ENCODE measurements at regions not wholly inside any gene's neighbourhood (a gene's known extent, or its start where the extent isn't known, plus 50 kb on each side); places are given as distances from the start of the nearest gene placed in this dataset.

- DNase-seq = no peak
These were observed 675.4 kb downstream of the SEMA5A start for GRCh38 chr5:8870349-8870958.

- no peak for DNase-seq
These were observed 674.9 kb downstream of the SEMA5A start for GRCh38 chr5:8870959-8871355.

- no peak for DNase-seq
These were observed 674.4 kb downstream of the SEMA5A start for GRCh38 chr5:8871446-8871845.

- no peak for DNase-seq
These were observed 670.2 kb downstream of the SEMA5A start for GRCh38 chr5:8875722-8876121.

- no peak for DNase-seq
These were observed 666.6 kb downstream of the SEMA5A start for GRCh38 chr5:8879248-8879647.

- no peak for DNase-seq
These were observed 661.8 kb downstream of the SEMA5A start for GRCh38 chr5:8884029-8884428.

- DNase-seq = no peak
These were observed 652.9 kb downstream of the SEMA5A start for GRCh38 chr5:8892926-8893325.

GRCh38 chr5:8894031-8894430 is 651.8 kb downstream of the SEMA5A start:
- DNase-seq = no peak

- DNase-seq = no peak
These were observed 650.8 kb downstream of the SEMA5A start for GRCh38 chr5:8895062-8895461.

GRCh38 chr5:8895599-8895998 is 650.3 kb downstream of the SEMA5A start:
- DNase-seq = no peak

- DNase-seq = no peak
These were observed 648.6 kb downstream of the SEMA5A start for GRCh38 chr5:8897316-8897715.

GRCh38 chr5:8905021-8905420 is 640.9 kb downstream of the SEMA5A start:
- DNase-seq = no peak

- no peak for DNase-seq
These were observed 639.4 kb downstream of the SEMA5A start for GRCh38 chr5:8906303-8906967.

- no peak for DNase-seq
These were observed 638.6 kb downstream of the SEMA5A start for GRCh38 chr5:8907168-8907868.

- no peak for DNase-seq
These were observed 637.7 kb downstream of the SEMA5A start for GRCh38 chr5:8908055-8908683.

GRCh38 chr5:8912106-8912505 is 633.8 kb downstream of the SEMA5A start:
- DNase-seq = no peak

GRCh38 chr5:8913522-8913921 is 632.4 kb downstream of the SEMA5A start:
- DNase-seq = no peak

GRCh38 chr5:8919096-8919495 is 626.8 kb downstream of the SEMA5A start:
- DNase-seq = no peak

GRCh38 chr5:8923526-8923925 is 622.3 kb downstream of the SEMA5A start:
- DNase-seq = no peak

- DNase-seq = no peak
These were observed 621.7 kb downstream of the SEMA5A start for GRCh38 chr5:8924054-8924793.

GRCh38 chr5:8930021-8930420 is 615.9 kb downstream of the SEMA5A start:
- no peak for DNase-seq

- DNase-seq = no peak
These were observed 611.4 kb downstream of the SEMA5A start for GRCh38 chr5:8934455-8934854.

- no peak for DNase-seq
These were observed 604.9 kb downstream of the SEMA5A start for GRCh38 chr5:8940934-8941333.

All from CD4-positive, alpha-beta T cell treated with Interleukin-4 for 4 hours (primary cell).